Thoracic aorta (tissue), 2 donors: ENCODE measurements at regions not wholly inside any gene's neighbourhood (a gene's known extent, or its start where the extent isn't known, plus 50 kb on each side); places are given as distances from the start of the nearest gene placed in this dataset.

Source experiments
- ATAC-seq: fragments of 150-250 bp; one replicate; pipeline ENCODE4 v1.8.0; 2017; ENCODE audit warnings: low read depth; ENCODE audit not compliant: insufficient number of reproducible peaks, low FRiP score
- DNase-seq: peaks from one replicate; pipeline ENCODE4 v3.0.0-alpha.2; 2020; ENCODE audit warnings: low spot score
- H3K27ac ChIP-seq, 2 donors: fragments of 200-600 bp; sonication (generic); 1 replicate in 1 of 2; 2 replicates in 1 of 2; pipeline ENCODE4 v1.5.1; 2016; ENCODE audit warnings: mild to moderate bottlenecking in 2 of 2, moderate library complexity in 2 of 2
- H3K27me3 ChIP-seq: fragments of 200-600 bp; sonication (generic); replicated peaks from 2 replicates; pipeline ENCODE4 v1.6.0; 2016; ENCODE audit warnings: mild to moderate bottlenecking; ENCODE audit not compliant: insufficient read depth
- H3K36me3 ChIP-seq: fragments of 200-600 bp; sonication (generic); one replicate; pipeline ENCODE4 v1.5.1; 2016
- H3K4me1 ChIP-seq, 2 donors: fragments of 200-600 bp; sonication (generic); 1 replicate in 1 of 2; 2 replicates in 1 of 2; pipeline versions ENCODE4 v1.5.1 to v1.6.0; 2016; ENCODE audit warnings: low read depth in 2 of 2, mild to moderate bottlenecking in 1 of 2; ENCODE audit not compliant: control insufficient read depth in 1 of 2
- H3K4me3 ChIP-seq: fragments of 200-600 bp; sonication (generic); 2 replicates; pipeline ENCODE4 v1.5.1; 2016; ENCODE audit warnings: mild to moderate bottlenecking
- H3K9me3 ChIP-seq: fragments of 200-600 bp; sonication (generic); 2 replicates; pipeline ENCODE4 v1.5.1; 2016
- CTCF ChIP-seq: fragments of 200-600 bp; sonication (generic); IDR thresholded peaks from one replicate; pipeline ENCODE4 v1.5.1; 2019; ENCODE audit warnings: antibody characterized with exemption

- TF ChIP-seq CTCF: no peak
- Histone ChIP-seq H3K4me1 (no peaks in the 10 kb centered on the region), H3K36me3 (no peaks in the 10 kb centered on the region), H3K27me3 (no peaks in the 10 kb centered on the region), H3K4me3 (no peak overlapping the region), H3K9me3 (no peaks in the 10 kb centered on the region), H3K27ac (no peak overlapping the region)
- no peak for ATAC-seq
- DNase-seq: no peak
These were observed 241.4 kb upstream of the RPS23 start for GRCh38 chr5:82519558-82519957.

GRCh38 chr5:82517544-82518075 is 239.5 kb upstream of the RPS23 start:
- DNase-seq: no peak
- H3K9me3 ChIP-seq: no peaks in the 10 kb centered on the region
- H3K27me3 ChIP-seq: no peaks in the 10 kb centered on the region
- ATAC-seq: no peak
- TF ChIP-seq CTCF: no peak
- H3K36me3 ChIP-seq: no peaks in the 10 kb centered on the region
- H3K27ac ChIP-seq: no peak overlapping the region
- H3K4me3 ChIP-seq: no peak overlapping the region
- H3K4me1 ChIP-seq: no peaks in the 10 kb centered on the region

GRCh38 chr5:82513738-82514137 is 235.6 kb upstream of the RPS23 start:
- TF ChIP-seq CTCF: no peak
- no peaks in the 10 kb centered on the region for H3K36me3 ChIP-seq
- DNase-seq: no peak
- H3K9me3 ChIP-seq: no peaks in the 10 kb centered on the region
- H3K4me1 ChIP-seq: no peaks in the 10 kb centered on the region
- no peak overlapping the region for H3K27ac ChIP-seq
- no peak for ATAC-seq
- H3K27me3 ChIP-seq: no peaks in the 10 kb centered on the region
- H3K4me3 ChIP-seq: no peak overlapping the region

- Histone ChIP-seq H3K4me1 (no peaks in the 10 kb centered on the region), H3K4me3 (no peak overlapping the region), H3K36me3 (no peaks in the 10 kb centered on the region), H3K27ac (no peak overlapping the region), H3K27me3 (no peaks in the 10 kb centered on the region), H3K9me3 (no peaks in the 10 kb centered on the region)
- TF ChIP-seq CTCF: no peak
- ATAC-seq (no peak), DNase-seq (no peak)
These were observed 233.9 kb upstream of the RPS23 start for GRCh38 chr5:82512025-82512424.

GRCh38 chr5:82511134-82511533 is 233.0 kb upstream of the RPS23 start:
- Histone ChIP-seq H3K27ac (no peak overlapping the region), H3K4me3 (no peak overlapping the region), H3K9me3 (no peaks in the 10 kb centered on the region), H3K36me3 (no peaks in the 10 kb centered on the region), H3K4me1 (no peaks in the 10 kb centered on the region), H3K27me3 (no peaks in the 10 kb centered on the region)
- DNase-seq (no peak), ATAC-seq (no peak)
- no peak for TF ChIP-seq CTCF
